GM19468 (cell line): ENCODE measurements at regions not wholly inside any gene's neighbourhood (a gene's known extent, or its start where the extent isn't known, plus 50 kb on each side); places are given as distances from the start of the nearest gene placed in this dataset.
"Not testable (repeated sequence)": the region's sequence is repeated elsewhere in the genome, so short reads cannot be mapped to it uniquely, and the experiment has no call there.

Experiments used
- ATAC-seq: cut with Tn5 transposase; IDR thresholded peaks from one replicate; pipeline ENCODE4 v1.9.1; 2021; ENCODE audit warnings: mild to moderate bottlenecking, moderate library complexity, moderate number of reproducible peaks; ENCODE audit not compliant: unreplicated experiment; ENCODE audit errors: extremely low read depth

DNA sequence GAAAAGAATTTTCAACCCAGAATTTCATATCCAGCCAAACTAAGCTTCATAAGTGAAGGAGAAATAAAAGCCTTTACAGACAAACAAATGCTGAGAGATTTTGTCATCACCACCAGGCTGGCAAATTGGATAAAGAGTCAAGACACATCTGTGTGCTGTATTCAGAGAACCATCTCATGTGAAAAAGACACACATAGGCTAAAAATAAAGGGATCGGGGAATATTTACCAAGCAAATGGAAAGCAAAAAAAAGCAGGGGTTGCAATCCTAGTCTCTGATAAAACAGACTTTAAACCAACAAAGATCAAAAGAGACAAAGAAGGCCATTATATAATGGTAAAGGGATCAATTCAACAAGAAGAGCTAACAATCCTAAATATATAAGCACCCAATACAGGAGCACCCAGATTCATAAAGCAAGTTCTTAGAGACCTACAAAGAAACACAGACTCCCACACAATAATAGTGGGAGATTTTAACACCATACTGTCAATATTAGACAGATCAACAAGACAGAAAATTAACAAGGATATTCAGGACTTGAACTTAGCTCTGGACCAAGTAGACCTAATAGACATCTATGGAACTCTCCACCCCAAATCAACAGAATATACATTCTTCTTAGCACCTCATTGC is 55.9 kb upstream of the ACSM6 start:
- ATAC-seq = not testable (repeated sequence)

DNA sequence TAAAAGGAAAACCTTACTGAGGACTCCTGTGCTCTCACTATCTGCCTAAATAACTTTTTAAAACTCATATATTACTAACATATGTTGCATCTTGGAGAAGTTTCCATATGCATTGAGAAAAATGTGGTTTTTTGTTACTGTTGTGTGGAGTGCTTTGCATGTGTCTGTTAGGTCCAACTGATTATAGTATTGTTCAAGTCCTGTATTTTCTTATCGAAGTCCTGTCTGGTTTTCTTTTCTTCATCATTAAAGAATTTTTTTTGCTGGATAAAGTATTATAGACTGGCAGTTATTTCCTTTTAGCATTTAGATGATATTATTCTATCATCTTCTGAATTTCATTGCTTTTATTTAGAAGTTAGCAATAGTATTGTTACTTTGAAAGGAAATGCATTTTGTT is 59.5 kb upstream of the ACSM6 start:
- ATAC-seq = no peak

DNA sequence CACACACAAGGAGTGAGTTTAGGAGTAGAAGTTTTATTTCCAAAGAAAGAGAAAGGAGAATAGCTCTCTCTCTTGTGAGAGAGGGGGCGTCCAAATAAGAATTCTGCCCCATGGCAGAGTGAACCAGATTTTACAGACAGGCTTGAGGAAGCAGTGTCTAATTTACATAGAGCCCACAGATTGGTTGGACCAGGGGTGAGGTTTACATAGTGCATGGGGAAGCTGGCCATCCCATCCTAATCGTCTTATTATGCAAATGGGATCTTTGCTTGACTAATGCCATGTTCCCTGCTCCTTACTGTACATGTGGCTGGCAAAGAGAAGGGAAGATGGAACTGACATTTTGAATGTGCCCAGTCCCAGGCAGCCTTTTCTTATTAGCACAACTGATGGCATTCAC is 60.0 kb upstream of the ACSM6 start:
- ATAC-seq = no peak

DNA sequence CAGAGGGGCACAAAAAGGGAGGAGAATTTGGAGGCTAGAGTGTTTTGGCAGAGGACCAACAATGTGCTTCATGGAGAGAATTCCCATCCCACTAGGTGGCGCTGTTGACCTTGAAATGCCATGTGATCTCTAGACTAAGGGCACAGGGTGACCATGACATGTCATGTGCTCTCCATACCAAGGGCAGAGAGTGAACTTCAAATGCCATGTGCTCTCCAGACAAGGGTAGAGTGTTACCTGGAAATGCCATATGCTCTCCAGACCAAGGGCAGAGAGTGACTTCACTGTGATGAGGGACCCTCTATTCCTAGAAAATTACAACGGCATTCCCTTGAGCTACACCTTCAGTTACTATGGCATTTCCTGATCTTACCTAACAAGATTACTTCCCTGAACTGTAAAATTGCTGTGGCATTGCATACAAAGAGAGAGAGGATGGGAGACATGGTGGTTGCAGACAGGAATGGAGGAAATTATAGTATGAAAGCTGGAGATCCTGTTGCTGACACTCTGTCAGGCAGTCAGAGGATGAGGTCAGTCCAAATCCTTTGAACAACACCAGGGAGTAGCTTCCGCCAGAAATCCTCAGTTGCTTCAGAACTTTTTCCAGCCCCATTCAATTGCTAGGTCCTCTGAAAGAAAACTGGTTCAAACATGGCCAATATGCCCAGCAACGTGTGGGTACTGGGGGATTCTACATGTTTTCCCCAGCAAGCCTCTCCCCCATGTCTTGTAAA is 60.9 kb upstream of the ACSM6 start:
- peak; percentile 92 for ATAC-seq

DNA sequence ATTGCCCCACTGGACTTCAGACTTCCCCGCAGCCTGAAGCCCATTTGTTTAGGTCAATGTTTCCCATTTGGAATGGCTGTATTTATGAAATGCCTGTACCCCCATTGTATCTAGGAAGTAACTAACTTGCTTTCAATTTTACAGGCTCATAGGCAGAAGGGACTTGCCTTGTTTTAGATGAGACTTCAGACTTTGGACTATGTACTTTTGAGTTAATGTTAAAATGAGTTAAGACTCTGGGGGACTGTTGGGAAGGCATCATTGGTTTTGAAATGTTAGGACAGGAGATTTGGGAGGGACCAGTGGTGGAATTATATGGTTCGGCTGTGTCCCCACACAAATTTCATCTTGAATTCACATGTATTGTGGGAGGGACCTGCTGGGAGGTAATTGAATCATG is 61.1 kb upstream of the CYP2C8 start:
- ATAC-seq = not testable (repeated sequence)

DNA sequence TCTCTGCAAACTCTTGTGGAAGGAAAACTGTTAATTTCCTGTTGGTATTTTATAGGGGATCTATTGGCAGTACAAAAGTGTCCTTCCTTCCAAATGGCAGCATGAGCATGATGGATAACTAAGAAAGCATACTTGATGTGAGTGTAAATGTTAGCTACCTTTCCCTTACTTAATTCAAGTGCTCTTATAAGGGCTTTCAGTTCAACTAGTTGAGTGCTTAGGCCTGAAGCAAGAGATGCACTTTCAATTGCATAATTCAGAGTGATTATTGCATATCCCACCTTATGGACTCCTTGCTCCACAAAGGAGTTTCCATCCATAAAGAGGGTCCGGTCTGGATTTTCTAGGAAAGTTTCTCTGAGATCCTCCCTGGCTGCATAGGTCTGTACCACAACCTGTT is 56.3 kb upstream of the CYP2C8 start:
- no peak for ATAC-seq

DNA sequence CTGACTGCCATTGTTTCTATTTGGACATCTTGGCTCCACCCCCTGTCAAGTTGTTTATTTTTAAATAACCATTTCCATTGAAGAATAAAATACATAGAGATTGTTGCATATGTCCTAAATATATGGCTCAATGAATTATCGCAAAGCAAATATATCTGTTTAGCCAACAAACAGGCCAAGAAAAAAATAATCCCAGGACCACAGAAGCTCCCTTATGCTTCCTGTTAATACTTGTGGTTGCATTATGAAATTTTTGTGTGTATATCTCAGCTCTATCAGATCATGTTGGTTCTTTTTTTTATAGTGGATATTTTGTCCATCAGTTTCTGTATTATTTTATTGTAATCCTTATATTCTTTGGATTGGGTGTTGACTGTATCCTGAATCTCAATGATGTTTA is 53.4 kb upstream of the CYP2C8 start:
- no peak for ATAC-seq

DNA sequence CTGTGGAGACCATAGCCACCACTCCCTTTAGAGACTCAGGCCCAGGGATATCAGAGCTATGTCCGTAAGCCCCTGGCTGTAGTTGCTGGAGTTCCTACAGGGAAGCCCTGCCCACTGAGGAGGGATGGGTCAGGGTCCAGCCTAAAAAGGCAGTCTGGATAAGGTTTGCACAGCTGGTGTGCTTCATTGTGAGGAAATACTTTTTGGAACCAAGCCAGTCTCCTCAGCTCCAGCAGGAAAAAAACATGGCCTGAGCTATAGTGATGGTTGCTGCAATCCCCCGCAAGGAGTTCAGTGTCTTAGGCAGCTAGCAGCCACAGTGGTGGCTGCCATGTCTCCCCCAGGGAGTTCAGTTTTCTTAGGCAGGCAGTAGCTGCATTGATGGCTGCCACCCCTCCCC is 52.6 kb upstream of the CYP2C8 start:
- ATAC-seq = no peak
